ENCODE measurements at regions not wholly inside any gene's neighbourhood (a gene's known extent, or its start where the extent isn't known, plus 50 kb on each side); places are given as distances from the start of the nearest gene placed in this dataset.

- DNase-seq, result peak; percentile 46
These were observed 133.5 kb upstream of the PRSS58 start for GRCh38 chr7:142391191-142391992.

GRCh38 chr7:142389544-142389943 lies 131.7 kb upstream of the PRSS58 start:
- no peak for DNase-seq

GRCh38 chr7:142385491-142386340 lies 127.9 kb upstream of the PRSS58 start:
- DNase-seq, result peak; percentile 7

DNA sequence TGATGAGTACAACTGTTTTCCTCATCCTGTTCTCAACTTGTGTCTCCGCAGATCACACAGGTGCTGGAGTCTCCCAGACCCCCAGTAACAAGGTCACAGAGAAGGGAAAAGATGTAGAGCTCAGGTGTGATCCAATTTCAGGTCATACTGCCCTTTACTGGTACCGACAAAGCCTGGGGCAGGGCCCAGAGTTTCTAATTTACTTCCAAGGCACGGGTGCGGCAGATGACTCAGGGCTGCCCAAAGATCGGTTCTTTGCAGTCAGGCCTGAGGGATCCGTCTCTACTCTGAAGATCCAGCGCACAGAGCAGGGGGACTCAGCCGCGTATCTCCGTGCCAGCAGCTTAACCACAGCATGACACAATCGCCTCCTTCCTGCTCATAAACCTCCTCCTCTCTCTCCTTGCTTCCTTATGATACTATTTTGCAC lies 126.7 kb upstream of the PRSS58 start:
- DNase-seq, result no peak

DNA sequence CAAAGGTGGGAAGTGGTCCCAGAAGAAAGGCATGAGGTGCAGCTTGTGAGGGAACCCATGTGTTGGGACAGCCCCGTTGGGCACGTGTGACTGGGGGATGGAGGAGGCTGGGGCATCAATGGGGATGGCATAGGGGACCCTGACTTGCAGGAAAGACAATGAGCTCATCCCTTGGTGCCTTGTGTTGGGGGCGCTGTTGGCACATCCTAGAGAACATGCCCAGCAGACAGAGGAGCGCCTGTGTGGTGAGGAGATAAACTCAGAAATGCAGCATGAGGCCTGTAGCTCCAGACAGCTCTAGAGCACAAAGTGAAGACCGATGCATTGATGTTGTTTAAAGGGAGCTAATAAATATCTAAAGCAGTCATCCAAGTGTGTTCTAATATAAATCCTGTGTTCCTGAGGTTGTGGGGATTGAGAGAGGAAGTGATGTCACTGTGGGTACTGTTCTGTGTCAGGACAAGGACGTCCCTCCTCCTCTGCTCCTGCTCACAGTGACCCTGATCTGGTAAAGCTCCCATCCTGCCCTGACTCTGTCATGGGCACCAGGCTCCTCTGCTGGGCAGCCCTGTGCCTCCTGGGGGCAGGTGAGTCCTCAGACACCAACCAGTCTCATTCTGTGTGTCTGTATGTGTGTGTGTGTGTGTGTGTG lies 126.1 kb upstream of the PRSS58 start:
- DNase-seq, result no peak

DNA sequence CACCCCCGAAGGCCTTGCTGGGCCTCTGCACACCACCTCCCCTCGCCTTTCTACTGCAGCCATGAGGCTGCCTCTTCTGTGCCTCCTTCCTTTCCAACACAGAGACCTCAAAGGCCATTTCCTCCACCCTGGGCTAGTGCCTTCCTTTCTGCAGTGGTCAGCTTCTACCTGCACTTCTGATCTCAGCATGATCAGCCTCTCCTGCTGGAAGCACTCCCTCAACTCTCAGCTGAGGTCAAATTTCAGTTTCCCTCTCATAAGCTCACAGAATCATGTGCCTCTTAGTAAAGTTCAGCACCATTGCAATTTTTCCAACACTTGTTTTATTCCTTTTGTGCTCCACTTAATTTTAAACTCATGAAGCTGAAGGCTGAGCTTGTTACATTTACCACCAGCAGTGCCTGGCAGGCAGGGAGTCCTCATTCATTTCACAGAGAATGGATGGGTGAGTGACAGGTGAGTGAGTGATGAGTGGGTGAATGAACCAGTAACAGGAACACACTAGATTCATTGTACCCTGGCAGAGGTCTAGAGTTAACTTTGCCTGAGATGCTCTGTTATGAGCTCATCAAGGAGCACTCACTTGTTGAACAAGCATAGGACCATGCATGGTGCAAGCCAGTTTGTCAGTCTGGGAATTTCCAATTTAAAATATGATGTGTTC lies 124.0 kb upstream of the PRSS58 start:
- DNase-seq, result no peak

DNA sequence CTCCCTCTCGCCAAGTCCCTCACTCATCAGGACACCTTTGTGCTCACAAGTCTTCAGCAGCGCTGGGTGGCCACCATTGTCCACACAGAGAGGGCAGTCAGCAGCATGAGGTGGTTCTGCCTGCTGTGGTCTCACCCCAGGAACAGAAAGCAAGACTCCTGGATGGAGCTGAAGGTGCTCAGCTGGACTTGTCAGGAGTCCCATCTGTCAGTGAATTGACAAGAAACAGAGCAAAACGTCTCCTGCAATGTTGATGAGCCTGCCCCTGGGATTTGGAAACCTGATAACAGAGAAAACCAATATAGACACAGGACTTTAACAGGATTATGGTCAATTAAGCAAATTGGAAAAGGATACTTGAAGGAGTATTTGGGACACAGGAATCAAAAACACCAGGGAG lies 122.2 kb upstream of the PRSS58 start:
- no peak for DNase-seq

- DNase-seq, result no peak
These were observed 121.5 kb upstream of the PRSS58 start for GRCh38 chr7:142379201-142379885.

DNA sequence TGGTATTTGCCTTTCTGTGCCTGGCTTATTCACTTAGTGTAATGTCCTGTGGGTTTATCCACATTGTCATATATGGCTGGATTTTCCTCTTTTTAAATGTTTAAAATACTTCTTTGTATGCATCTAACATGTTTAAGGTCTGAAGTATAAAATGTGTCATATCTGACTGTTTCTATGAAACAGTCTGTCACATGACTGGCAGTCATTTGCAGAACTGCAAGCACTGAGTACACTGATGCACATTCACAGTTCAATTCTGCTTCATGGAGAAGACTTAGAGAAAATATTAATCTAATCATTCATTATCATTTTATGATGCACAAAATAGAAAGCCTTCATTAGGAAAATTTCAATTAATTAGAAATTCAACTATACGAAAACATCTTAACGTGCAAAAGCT lies 119.7 kb upstream of the PRSS58 start:
- DNase-seq, result no peak

- no peak for DNase-seq
These were observed 118.6 kb upstream of the PRSS58 start for GRCh38 chr7:142376356-142376997.

DNA sequence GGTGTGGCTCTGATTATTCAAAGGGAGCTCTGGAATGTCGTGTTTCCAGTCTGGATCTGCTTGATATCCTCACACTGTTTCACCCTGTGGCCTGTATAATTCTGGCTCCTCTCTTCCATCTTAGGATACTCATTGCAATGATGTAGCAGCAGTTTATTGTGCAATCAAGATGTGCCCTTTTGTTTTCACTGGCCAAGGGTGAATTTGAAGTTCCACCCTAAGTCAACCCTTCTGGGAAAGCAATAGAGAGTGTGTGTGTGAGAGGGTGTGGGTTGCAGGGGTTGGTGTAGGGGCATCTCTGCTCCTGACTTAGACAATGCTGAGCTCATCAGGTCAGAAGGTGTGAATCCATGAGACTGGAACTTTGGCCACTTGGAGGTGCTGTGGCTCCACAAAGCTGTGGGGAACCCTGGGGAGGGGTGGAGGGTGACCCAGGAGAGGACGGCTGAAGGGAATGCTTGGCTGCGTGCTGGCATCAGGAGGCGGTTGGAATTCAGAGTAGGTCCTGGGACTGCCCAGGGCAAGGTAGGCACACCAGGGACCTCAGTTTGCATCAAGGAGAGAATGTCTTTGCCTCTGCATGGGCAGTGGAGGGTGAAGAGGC lies 118.0 kb upstream of the PRSS58 start:
- no peak for DNase-seq

DNA sequence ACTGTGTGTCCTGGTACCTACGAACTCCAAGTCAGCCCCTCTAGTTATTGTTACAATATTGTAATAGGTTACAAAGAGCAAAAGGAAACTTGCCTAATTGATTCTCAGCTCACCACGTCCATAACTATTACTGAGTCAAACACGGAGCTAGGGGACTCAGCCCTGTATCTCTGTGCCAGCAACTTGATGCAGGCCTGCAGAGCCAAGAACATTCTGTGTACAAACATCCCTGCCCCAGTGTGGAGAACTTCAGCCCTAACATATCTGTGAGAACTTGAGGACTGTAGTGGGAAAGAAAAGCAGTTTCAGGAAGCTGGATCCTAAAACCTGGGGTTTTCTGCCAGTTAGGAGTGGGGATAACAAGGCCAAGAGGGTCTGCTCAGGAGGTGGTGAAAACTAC lies 114.9 kb upstream of the PRSS58 start:
- no peak for DNase-seq

DNA sequence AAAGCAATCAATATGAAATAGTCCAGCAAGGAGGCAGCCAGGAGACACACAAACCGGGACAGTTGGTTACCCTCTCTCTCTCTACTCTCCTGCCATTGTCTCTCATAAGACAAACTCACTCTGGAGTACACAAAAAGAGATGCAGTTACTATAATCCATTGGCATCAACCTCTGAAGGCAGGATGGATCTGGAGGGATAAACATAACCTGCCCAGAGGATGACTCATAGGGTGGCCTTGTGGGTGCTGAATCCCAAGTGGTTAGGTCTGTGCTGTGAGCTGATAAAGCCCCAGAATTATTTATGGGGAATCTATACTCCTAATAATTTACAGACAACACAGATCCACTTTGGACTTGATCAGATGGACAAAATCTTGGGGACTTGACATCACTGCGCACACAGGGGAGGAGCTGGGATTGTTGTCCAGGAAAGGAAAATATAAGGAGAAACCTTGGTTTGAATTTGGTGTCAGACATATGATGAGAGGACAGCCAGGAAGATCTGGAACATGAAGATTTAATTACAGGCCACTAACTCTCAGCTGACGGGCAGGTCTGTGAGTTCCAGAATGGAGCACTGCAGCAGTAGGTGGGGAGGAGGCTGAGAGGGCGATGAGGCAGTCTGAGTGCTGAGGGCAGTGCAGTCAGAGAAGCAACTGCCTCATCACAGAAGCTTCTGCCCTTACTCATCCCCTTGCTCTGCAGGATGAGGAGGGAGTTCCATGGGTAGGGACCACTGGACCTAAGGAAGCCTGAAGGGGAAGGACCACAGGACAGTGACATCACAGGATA lies 113.9 kb upstream of the PRSS58 start:
- DNase-seq, result no peak

DNA sequence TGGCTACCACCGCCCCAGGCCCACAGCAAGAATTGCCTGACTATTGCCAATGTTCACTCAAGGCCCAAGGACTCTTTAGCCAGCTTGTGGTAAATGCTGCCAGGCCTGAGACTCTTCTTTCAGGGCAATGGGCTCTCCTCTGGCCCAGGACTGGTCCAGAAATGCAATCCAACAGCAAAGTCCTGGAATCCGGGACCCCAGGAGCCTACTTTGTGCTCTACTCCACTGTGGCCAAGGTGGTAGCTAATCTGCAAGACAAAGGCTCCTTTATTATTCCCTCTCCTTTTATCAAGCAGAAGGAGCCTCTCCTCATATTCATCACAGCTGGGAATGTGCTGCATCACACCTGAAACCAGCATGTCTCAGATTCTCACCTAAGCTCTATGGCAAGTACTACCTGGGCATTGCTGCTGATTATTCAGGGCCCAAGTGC lies 107.6 kb upstream of the PRSS58 start:
- DNase-seq, result no peak

GRCh38 chr7:142364551-142364950 lies 106.7 kb upstream of the PRSS58 start:
- DNase-seq, result no peak

DNA sequence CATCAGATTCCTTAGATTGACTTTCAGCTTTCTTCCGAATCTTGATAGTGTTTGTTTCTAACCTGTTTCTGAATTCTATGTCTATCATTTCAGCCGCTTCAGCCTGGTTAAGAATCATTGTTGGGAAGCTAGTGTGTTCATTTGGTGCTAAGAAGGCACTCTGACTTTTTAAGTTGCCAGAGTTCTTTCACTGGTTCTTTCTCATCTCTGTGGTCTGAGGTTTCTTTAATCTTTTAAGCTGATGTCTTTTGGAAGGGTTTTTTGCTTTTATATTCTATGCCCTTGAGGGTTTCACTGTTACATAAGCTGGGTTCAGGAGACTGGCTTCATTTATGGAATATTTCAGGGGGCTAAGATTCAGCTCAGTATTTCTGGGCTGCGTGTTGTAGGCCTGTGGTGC lies 104.5 kb upstream of the PRSS58 start:
- DNase-seq, result no peak

DNA sequence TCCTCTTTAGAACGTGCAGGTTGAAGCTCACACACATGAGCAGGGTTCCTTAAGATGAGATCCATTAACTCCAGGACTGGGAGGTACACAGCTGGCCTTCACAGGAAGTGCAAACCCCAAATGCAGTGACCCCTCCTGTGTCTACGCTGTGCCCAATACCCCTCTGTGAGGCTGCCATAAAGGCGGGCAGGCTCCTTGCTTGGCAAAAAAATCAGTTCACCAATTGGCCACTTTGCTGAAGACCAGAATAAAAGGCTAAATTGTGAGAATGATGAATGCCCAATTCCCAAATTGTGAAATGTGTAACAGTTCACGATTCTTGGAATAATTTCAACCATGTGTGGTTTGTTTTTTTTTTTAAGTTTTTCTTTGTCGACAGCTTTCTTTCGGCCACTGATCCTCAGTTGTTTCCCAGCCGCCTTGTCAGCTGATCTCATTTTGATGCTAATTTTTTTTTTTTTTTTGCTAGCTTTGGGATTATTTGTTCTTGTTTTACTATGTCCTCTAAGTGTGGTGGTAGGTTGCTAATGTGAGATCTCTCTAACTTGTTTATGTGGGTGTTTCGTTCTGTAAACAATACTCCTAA lies 101.9 kb upstream of the PRSS58 start:
- no peak for DNase-seq

DNA sequence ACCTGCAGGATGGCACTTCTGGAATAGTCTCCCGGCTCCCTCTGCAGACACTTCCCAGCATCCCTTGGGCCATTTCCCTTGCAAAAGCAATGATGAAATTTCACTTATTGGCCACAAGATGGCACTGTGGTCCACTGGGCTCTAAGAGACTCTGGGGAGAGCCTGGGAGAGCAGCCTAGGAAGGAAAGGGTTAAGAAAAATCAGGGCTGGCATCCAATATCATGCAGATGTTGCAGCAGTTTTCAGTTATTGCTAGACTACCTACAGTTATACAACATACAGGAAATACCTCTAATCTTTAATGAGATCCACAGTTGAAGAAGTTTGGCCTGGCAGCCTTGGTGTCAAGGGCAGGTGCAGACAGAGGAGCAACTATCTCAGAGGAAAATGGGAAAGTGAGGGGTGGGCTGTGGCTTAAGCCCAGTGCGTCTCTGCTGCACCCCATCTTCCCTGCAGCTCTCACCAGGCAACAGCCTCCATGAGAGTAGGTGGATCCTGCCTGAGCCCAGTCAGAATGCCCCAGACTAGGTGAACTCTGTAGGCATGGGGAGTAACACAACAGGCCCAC lies 100.2 kb upstream of the PRSS58 start:
- no peak for DNase-seq

- no peak for DNase-seq
These were observed 98.3 kb upstream of the PRSS58 start for GRCh38 chr7:142356166-142356565.

GRCh38 chr7:142355328-142355727 lies 97.5 kb upstream of the PRSS58 start:
- DNase-seq, result no peak
